IPS-18a (cell line): ENCODE measurements at regions not wholly inside any gene's neighbourhood (a gene's known extent, or its start where the extent isn't known, plus 50 kb on each side); places are given as distances from the start of the nearest gene placed in this dataset.
A peak's percentile ranks its signal among the peaks of the same experiment; 100 is the strongest.
"Not testable (repeated sequence)": the region's sequence is repeated elsewhere in the genome, so short reads cannot be mapped to it uniquely, and the experiment has no call there.

ENCODE experiments used
- H3K27ac ChIP-seq: one replicate; pipeline ENCODE4 v1.5.1; 2013; ENCODE audit warnings: low read length
- H3K27me3 ChIP-seq: one replicate; pipeline ENCODE4 v1.6.1; 2013; ENCODE audit warnings: mild to moderate bottlenecking, low read length; ENCODE audit not compliant: control insufficient read depth, insufficient read depth
- H3K36me3 ChIP-seq: one replicate; pipeline ENCODE4 v1.6.1; 2013; ENCODE audit warnings: low read depth, low read length; ENCODE audit not compliant: control insufficient read depth
- H3K4me1 ChIP-seq: one replicate; pipeline ENCODE4 v1.6.1; 2013; ENCODE audit warnings: low read depth, low read length; ENCODE audit not compliant: control insufficient read depth
- H3K4me3 ChIP-seq: one replicate; pipeline ENCODE4 v1.5.1; 2013; ENCODE audit warnings: low read length
- H3K9ac ChIP-seq: one replicate; pipeline ENCODE4 v1.6.1; 2013; ENCODE audit warnings: mild to moderate bottlenecking, low read length, moderate library complexity
- H3K9me3 ChIP-seq: one replicate; pipeline ENCODE4 v1.6.1; 2013; ENCODE audit warnings: low read depth, low read length; ENCODE audit not compliant: control insufficient read depth

GRCh38 chr6:141199074-141199473 is 933.7 kb upstream of the GJE1 start:
- Histone ChIP-seq H3K27me3 (no peaks in the 10 kb centered on the region), H3K27ac (no peak overlapping the region), H3K9me3 (no peaks in the 10 kb centered on the region), H3K9ac (no peak overlapping the region), H3K36me3 (no peaks in the 10 kb centered on the region), H3K4me1 (no peaks in the 10 kb centered on the region), H3K4me3 (no peak overlapping the region)

- no peaks in the 10 kb centered on the region for H3K36me3 ChIP-seq
Measured at GRCh38 chr6:141195251-141195832, 937.4 kb upstream of the GJE1 start.

GRCh38 chr6:141183368-141183767 is 949.4 kb upstream of the GJE1 start:
- H3K9me3 ChIP-seq = peaks cover 4% of the 10 kb centered on the region
- no peak overlapping the region for H3K4me3 ChIP-seq
- no peaks in the 10 kb centered on the region for H3K36me3 ChIP-seq
- H3K27me3 ChIP-seq = no peaks in the 10 kb centered on the region
- H3K27ac ChIP-seq = no peak overlapping the region
- H3K9ac ChIP-seq = no peak overlapping the region
- H3K4me1 ChIP-seq = no peaks in the 10 kb centered on the region

More at GRCh38 chr6:141195251-141195832, 937.4 kb upstream of the GJE1 start:
- Histone ChIP-seq H3K4me1 (no peaks in the 10 kb centered on the region), H3K27ac (no peak overlapping the region), H3K9ac (no peak overlapping the region), H3K4me3 (no peak overlapping the region), H3K27me3 (no peaks in the 10 kb centered on the region), H3K9me3 (peaks cover 13% of the 10 kb centered on the region)

- H3K36me3 ChIP-seq, H3K27ac ChIP-seq, H3K4me3 ChIP-seq, H3K9ac ChIP-seq, H3K27me3 ChIP-seq, H3K9me3 ChIP-seq, H3K4me1 ChIP-seq: not testable (repeated sequence)
Measured at GRCh38 chr6:141175458-141175857, 957.3 kb upstream of the GJE1 start.

- Histone ChIP-seq H3K27me3 (no peaks in the 10 kb centered on the region), H3K4me3 (no peak overlapping the region), H3K4me1 (no peaks in the 10 kb centered on the region), H3K9me3 (no peaks in the 10 kb centered on the region), H3K27ac (no peak overlapping the region), H3K9ac (no peak overlapping the region), H3K36me3 (no peaks in the 10 kb centered on the region)
Measured at GRCh38 chr6:141174932-141175331, 957.8 kb upstream of the GJE1 start.

- H3K9ac ChIP-seq = no peak overlapping the region
- no peaks in the 10 kb centered on the region for H3K9me3 ChIP-seq
- no peaks in the 10 kb centered on the region for H3K36me3 ChIP-seq
- H3K4me1 ChIP-seq = peaks cover 9% of the 10 kb centered on the region
- H3K27ac ChIP-seq = no peak overlapping the region
- no peaks in the 10 kb centered on the region for H3K27me3 ChIP-seq
- no peak overlapping the region for H3K4me3 ChIP-seq
Measured at GRCh38 chr6:141173529-141173928, 959.2 kb upstream of the GJE1 start.

GRCh38 chr6:141169419-141169818 is 963.3 kb upstream of the GJE1 start:
- no peaks in the 10 kb centered on the region for H3K36me3 ChIP-seq
- no peak overlapping the region for H3K9ac ChIP-seq
- no peaks in the 10 kb centered on the region for H3K27me3 ChIP-seq
- no peak overlapping the region for H3K27ac ChIP-seq
- no peaks in the 10 kb centered on the region for H3K9me3 ChIP-seq
- no peak overlapping the region for H3K4me3 ChIP-seq
- H3K4me1 ChIP-seq = peaks cover 21% of the 10 kb centered on the region

GRCh38 chr6:141167945-141168344 is 964.8 kb upstream of the GJE1 start:
- H3K27me3 ChIP-seq = no peaks in the 10 kb centered on the region
- H3K4me3 ChIP-seq = no peak overlapping the region
- peaks cover 22% of the 10 kb centered on the region for H3K4me1 ChIP-seq
- H3K36me3 ChIP-seq = no peaks in the 10 kb centered on the region
- H3K9me3 ChIP-seq = no peaks in the 10 kb centered on the region
- H3K27ac ChIP-seq = no peak overlapping the region
- H3K9ac ChIP-seq = no peak overlapping the region

- Histone ChIP-seq H3K27me3 (no peaks in the 10 kb centered on the region), H3K4me1 (peaks cover 22% of the 10 kb centered on the region), H3K9me3 (no peaks in the 10 kb centered on the region), H3K9ac (no peak overlapping the region), H3K4me3 (no peak overlapping the region), H3K36me3 (no peaks in the 10 kb centered on the region), H3K27ac (peak overlapping the region; percentile 15)
Measured at GRCh38 chr6:141165002-141165665, 967.6 kb upstream of the GJE1 start.

GRCh38 chr6:141164042-141164743 is 968.5 kb upstream of the GJE1 start:
- Histone ChIP-seq H3K27me3 (no peaks in the 10 kb centered on the region), H3K36me3 (no peaks in the 10 kb centered on the region), H3K9ac (no peak overlapping the region), H3K4me1 (peaks cover 15% of the 10 kb centered on the region), H3K9me3 (no peaks in the 10 kb centered on the region), H3K27ac (peak overlapping the region; percentile 15), H3K4me3 (no peak overlapping the region)

GRCh38 chr6:141163107-141163506 is 969.6 kb upstream of the GJE1 start:
- Histone ChIP-seq H3K9ac (no peak overlapping the region), H3K27ac (no peak overlapping the region), H3K27me3 (no peaks in the 10 kb centered on the region), H3K4me3 (no peak overlapping the region), H3K4me1 (peaks cover 13% of the 10 kb centered on the region), H3K36me3 (no peaks in the 10 kb centered on the region), H3K9me3 (no peaks in the 10 kb centered on the region)

- Histone ChIP-seq H3K27ac (no peak overlapping the region), H3K36me3 (no peaks in the 10 kb centered on the region), H3K4me3 (no peak overlapping the region), H3K27me3 (no peaks in the 10 kb centered on the region), H3K9ac (no peak overlapping the region), H3K9me3 (peaks cover 5% of the 10 kb centered on the region), H3K4me1 (peaks cover 2% of the 10 kb centered on the region)
Measured at GRCh38 chr6:141158740-141159139, 974.0 kb upstream of the GJE1 start.
